GM19025 (cell line): ENCODE measurements at regions not wholly inside any gene's neighbourhood (a gene's known extent, or its start where the extent isn't known, plus 50 kb on each side); places are given as distances from the start of the nearest gene placed in this dataset.
"Not testable (repeated sequence)": the region's sequence is repeated elsewhere in the genome, so short reads cannot be mapped to it uniquely, and the experiment has no call there.

Source experiments
- ATAC-seq: cut with Tn5 transposase; IDR thresholded peaks from one replicate; pipeline ENCODE4 v1.9.1; 2021; ENCODE audit warnings: mild to moderate bottlenecking, low read depth, moderate library complexity; ENCODE audit not compliant: unreplicated experiment

DNA sequence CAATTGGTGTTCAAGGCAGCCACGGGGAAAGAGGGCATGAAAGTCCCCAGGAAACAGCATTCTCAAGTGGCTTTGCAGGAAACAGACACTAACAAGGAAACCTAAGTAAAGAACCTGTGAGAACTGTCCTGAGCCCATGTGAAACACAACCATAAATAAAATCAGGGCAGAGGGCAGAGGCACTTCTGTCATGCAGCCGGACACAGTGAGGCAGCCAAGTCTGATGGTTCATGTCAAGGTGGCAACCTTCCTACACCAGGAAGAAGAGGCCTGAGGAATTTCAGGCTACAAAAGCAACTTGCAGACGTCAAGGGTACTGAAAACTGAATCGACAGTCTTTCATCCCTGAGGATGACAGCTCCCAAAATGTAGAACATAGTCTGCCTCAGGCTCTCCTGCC lies 458.2 kb upstream of the NPVF start:
- no peak for ATAC-seq

- ATAC-seq, result no peak
Measured at GRCh38 chr7:25694211-25694610, 457.8 kb upstream of the NFE2L3 start.

- ATAC-seq, result no peak
Measured at GRCh38 chr7:25694699-25695098, 457.3 kb upstream of the NFE2L3 start.

DNA sequence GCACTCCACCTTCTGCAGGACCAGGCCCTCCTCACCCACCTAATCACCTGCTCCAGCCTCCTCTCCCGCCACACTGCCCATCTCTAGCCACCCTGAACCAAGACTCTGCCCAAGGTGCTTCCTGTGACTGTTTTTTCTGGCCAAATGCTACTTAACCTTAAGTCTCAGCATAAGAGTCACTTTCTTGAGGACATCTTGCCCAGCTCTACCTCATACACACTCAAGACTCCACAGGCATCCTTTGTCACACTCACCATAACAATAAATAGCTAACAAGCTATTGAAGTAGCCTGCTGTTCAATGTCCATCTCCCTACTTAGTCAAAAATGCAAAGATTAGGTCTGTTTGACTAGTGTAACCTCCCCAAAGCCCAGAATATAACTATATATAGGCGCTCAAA lies 455.4 kb upstream of the NFE2L3 start:
- no peak for ATAC-seq

GRCh38 chr7:25698451-25699113 lies 453.4 kb upstream of the NFE2L3 start:
- no peak for ATAC-seq

DNA sequence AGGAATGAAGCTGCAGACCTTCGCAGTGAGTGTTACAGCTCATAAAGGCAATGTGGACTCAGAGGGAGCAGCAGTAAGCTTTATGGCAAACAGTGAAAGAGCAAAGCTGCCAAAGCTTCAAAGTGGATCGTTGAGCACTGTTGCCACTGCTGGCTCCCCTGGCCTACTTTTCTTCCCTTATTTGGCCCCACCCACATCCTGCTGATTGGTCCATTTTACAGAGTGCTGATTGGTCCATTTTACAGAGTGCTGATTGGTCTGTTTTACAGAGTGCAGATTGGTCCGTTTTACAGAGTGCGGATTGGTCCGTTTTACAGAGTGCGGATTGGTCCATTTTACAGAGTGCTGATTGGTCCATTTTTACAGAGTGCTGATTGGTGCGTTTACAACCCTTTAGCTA lies 451.9 kb upstream of the NFE2L3 start:
- not testable (repeated sequence) for ATAC-seq

DNA sequence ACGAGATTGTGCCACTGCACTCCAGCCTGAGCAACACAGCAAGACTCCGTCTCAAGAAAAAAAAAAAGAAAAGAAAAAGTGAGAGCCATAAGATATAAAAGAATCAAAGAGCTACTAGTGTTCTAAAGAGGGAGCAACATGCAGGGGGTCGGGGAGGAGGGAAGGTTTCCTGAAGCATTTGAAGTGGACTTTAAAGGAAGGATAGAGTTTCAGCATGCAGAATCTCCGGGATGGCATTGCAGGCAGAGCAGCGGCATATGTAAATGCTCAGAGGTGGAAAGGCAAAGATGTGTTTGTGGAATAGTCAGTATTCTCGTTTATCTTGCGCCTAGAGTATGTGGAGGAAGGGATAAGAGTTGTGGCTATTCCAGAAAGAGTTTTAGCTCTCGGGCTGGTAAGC lies 447.6 kb upstream of the NFE2L3 start:
- no peak for ATAC-seq

DNA sequence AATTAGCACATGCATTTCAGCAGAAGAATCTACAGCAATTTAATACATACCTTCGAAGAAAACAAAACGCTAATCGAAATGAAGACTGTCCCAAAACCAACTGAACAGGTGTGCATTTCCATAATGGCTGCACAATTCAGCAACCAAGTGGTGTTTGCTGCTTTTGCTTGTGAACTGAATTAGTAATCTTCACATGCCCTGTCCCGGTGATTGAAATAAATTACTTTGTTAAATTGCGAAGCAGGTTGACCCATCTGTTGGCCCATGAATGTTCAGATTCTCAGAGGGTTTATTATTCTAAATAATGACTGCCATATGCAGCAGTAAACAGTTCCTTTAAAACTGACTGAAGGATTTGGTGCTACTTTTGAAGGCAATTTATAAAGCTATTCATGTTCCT lies 445.2 kb upstream of the NFE2L3 start:
- ATAC-seq, result no peak

GRCh38 chr7:25707768-25708620 lies 444.0 kb upstream of the NFE2L3 start:
- ATAC-seq, result no peak

GRCh38 chr7:25710959-25711358 lies 441.0 kb upstream of the NFE2L3 start:
- ATAC-seq, result no peak

- no peak for ATAC-seq
Measured at GRCh38 chr7:25711940-25712339, 440.1 kb upstream of the NFE2L3 start.

DNA sequence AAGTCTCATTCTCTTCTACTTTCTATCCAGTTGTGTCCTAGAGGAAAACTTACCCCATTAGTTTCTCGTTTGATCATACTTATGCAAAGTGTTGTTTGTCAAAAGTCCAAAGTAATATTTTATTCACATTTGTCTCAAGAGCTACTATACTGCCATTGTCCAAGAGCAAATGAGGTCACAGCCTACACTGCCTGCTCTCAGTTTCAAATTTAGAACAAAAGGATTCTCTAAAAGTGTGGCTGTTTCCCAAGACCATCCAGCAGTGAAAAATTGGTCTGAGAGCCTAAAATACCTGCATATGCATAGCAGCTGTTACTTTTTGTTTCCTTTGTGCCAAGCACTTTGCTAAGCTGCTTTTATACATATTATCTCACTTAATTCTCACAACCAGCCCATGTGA lies 439.5 kb upstream of the NFE2L3 start:
- no peak for ATAC-seq

DNA sequence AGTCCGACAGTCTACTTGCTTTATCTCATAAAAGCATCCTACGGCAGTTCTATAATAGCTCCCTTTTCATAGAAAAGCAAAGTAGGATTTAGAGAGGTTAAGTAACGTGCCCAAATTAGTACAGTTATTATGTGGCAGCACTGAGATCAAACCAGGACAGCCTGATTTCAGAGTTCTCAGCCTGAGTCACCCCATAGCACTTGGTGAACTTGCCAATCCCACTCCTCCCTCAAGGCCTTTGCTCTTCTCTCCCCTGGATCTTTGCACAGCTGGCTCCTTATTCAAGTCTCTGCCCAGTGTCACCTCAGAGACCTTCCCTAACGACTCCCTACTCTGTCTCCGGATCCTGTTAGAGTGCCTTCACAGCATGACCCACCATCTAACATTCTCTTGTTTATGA lies 438.0 kb upstream of the NFE2L3 start:
- ATAC-seq, result no peak

DNA sequence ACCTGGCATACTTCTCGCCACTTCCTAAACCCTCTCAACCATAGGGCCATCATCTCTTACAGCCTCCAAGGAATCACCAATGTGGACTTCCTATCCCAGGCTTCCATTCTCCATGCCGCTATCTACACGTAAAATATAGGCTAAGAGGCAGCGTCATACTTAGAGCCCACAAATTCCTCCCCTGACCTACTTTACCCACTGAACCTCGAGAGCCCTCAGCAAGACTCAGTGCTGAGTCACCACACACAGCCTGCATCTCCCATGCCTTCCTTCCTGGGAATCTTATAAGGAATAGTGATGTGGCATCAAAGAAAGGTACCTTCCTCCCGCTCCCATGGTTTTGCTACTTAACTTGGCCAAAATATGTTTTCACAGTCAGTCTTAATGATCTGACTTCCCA lies 435.6 kb upstream of the NFE2L3 start:
- ATAC-seq, result no peak

DNA sequence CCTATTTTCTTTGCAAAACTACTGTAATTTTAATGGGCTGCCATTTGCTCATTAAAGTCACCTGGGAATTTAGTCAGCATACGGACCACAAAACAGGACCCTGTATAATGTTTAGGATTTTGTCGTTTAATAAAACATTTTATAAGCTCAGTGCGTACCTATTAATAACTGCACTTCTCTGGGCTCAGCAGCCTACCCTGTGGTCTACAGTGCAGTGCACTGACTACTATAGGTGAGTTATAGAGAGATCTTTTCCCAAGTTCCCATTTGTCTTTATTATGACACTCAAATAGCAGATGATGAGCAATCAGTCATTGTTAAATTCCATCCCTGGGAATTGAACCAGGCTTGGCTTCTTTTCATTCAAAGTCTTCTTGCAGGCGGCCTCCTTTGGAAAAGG lies 433.4 kb upstream of the NFE2L3 start:
- ATAC-seq, result no peak

- no peak for ATAC-seq
Measured at GRCh38 chr7:25719190-25719896, 432.7 kb upstream of the NFE2L3 start.

- ATAC-seq, result no peak
Measured at GRCh38 chr7:25720427-25720826, 431.6 kb upstream of the NFE2L3 start.

DNA sequence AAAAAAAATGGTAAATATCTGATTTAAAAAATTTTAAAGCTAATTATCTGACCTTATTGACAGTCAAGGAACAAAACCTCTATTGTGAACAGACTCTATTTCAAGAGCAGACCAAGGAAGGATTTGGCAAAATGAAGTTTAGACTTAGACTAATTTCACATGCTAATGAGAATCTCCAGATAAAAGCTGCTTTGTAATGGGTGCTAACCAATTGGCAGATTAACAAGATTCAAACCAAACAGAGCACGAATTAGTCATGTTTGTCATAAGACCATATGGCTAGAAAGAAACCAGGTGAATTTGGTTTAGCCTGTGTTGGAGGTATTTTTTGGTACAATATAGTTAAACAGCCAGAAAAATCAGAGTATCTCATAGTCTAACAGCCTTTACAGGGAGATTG lies 429.1 kb upstream of the NFE2L3 start:
- no peak for ATAC-seq

DNA sequence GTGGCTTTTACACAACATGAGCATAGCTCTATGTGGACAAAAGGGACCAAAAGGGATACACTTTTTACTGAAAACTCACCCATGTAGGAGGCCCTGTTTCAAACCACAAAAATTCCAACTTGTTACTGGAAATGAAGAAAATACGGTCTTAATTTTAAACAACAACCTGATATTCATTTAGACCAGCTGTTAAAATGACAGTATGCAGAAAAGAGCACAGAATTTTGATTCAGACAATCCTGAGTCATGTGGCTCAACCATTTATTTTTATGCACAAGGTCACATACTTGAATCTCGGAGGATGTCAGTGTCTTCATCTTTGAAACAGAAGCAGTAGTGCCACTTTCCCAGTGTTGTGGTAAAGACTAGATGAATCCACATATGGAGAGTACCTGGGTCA lies 426.5 kb upstream of the NFE2L3 start:
- ATAC-seq, result no peak

DNA sequence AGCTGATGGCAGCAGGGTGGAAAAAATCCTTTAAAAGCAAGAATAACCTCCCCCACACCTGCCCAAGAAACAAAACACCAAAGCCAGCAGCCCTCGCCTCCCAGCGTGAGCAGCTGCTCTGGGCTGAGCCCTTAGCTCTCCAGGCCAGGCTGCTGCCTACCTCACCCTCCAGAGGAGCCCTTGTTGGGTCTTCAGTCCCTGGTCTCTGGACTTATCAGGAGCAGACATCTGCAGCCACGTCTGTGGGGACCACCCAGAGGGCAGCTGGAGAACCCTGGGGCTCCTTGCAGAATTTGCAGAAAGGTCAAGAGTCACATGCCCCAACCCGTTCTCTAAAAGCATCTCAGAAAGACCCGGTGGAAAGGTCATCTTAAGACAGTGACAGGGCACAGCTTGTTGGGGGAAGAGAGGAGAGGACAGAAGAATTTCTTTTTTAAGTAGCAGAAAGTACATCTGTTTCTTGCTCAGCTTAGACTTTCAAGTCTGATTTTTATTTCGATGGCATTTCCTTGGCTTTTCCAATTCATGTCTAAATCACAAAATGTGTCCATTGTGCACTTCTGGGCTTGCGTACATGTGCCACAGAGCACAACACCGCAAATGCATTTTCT lies 425.7 kb upstream of the NFE2L3 start:
- ATAC-seq, result no peak

DNA sequence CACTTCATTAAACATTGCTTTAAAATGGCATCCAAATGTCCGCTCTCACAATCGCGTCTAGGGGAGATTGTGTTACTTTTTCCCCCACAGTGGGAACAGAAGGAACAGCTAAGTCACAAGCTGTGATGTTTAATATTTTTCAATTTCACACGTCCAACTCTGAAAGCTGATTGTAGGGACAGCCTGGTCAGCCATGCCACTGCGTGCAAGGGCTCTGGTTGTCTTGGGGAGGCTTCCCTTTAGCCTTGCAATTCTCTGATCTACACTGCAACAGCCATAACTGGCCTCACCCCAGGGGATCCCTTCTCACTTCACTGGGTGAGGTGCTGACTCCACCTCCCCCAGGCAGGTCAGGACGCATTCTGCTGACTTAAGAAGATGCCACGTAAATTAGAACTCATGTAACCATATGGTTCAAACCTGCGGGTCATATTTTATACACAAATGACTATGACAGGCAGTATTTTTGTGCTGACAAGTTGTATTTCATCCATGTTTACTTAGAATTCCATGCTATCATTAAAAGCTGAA lies 425.2 kb upstream of the NFE2L3 start:
- ATAC-seq, result no peak
